GM19397 (cell line): ENCODE measurements at regions not wholly inside any gene's neighbourhood (a gene's known extent, or its start where the extent isn't known, plus 50 kb on each side); places are given as distances from the start of the nearest gene placed in this dataset.

Experiments
- ATAC-seq: cut with Tn5 transposase; IDR thresholded peaks from one replicate; pipeline ENCODE4 v1.9.1; 2021; ENCODE audit warnings: mild to moderate bottlenecking, moderate library complexity; ENCODE audit not compliant: unreplicated experiment

GRCh38 chr14:65794674-65795279 is 382.2 kb downstream of the FUT8 start:
- no peak for ATAC-seq

GRCh38 chr14:65798216-65798615 is 385.7 kb downstream of the FUT8 start:
- no peak for ATAC-seq

- ATAC-seq, result no peak
Measured at GRCh38 chr14:65800694-65801093, 388.2 kb downstream of the FUT8 start.

GRCh38 chr14:65802196-65802595 is 389.7 kb downstream of the FUT8 start:
- ATAC-seq, result no peak

- ATAC-seq, result no peak
Measured at GRCh38 chr14:65803885-65804284, 391.4 kb downstream of the FUT8 start.

- no peak for ATAC-seq
Measured at GRCh38 chr14:65804439-65805112, 392.0 kb downstream of the FUT8 start.

- no peak for ATAC-seq
Measured at GRCh38 chr14:65805113-65805473, 392.6 kb downstream of the FUT8 start.

- ATAC-seq, result no peak
Measured at GRCh38 chr14:65808390-65808789, 395.9 kb downstream of the FUT8 start.

- ATAC-seq, result no peak
Measured at GRCh38 chr14:65810322-65810721, 397.8 kb downstream of the FUT8 start.

GRCh38 chr14:65813760-65814384 is 401.3 kb downstream of the FUT8 start:
- ATAC-seq, result no peak

GRCh38 chr14:65815127-65815526 is 402.6 kb downstream of the FUT8 start:
- ATAC-seq, result no peak

GRCh38 chr14:65817011-65817410 is 404.5 kb downstream of the FUT8 start:
- ATAC-seq, result no peak

- no peak for ATAC-seq
Measured at GRCh38 chr14:65819569-65819968, 407.0 kb downstream of the FUT8 start.

GRCh38 chr14:65821224-65821753 is 408.8 kb downstream of the FUT8 start:
- ATAC-seq, result no peak

- ATAC-seq, result peak; percentile 68
Measured at GRCh38 chr14:65824285-65824977, 411.9 kb downstream of the FUT8 start.

GRCh38 chr14:65824978-65825299 is 412.4 kb downstream of the FUT8 start:
- ATAC-seq, result no peak

GRCh38 chr14:65826946-65827345 is 414.4 kb downstream of the FUT8 start:
- ATAC-seq, result no peak

GRCh38 chr14:65827520-65827919 is 415.0 kb downstream of the FUT8 start:
- ATAC-seq, result no peak

- ATAC-seq, result no peak
Measured at GRCh38 chr14:65828396-65828795, 415.9 kb downstream of the FUT8 start.

- ATAC-seq, result no peak
Measured at GRCh38 chr14:65832431-65833266, 420.1 kb downstream of the FUT8 start.
